GM18511 (cell line): ENCODE measurements at regions not wholly inside any gene's neighbourhood (a gene's known extent, or its start where the extent isn't known, plus 50 kb on each side); places are given as distances from the start of the nearest gene placed in this dataset.

ENCODE experiments used
- ATAC-seq: cut with Tn5 transposase; IDR thresholded peaks from one replicate; pipeline ENCODE4 v1.9.1; 2021; ENCODE audit warnings: mild to moderate bottlenecking, moderate library complexity; ENCODE audit not compliant: unreplicated experiment

DNA sequence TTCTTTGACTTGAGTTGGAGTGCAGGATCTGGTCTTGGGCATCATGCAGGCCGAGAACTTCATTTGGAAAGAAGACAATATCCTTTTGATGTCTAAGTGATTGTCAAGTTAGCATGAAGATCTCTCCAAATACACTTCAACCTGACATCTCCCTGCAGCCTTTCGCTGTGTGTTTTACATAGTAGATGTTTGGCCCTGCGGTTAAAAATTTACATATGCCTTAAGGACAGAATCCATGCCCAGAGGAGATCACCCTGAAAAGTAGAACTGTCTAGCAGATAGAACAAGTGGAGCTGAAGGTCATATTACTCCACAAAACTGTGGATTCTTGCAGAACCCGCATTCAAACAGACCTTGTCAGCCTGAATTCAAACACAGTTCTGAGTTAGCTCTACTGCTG lies 409.9 kb downstream of the LPIN1 start:
- ATAC-seq = no peak

DNA sequence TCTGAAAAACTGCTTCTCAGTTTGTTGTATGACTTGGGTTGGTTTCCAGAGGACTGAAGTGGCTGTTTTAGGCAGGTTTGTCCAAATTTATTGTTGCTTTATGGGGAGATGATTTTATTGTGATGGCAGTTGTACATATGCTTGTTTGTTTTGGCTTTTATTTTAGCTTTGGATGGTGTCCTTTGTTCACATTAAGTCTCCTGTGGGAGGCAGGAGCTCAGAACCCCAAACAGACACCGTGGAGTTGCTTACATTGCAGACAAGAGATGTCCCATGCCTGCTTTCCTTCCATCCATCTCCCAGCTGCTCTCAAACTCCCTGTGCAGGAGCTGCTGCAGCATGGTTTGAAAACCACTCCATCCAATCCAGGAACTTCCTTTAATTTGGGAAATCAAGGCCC lies 414.7 kb downstream of the LPIN1 start:
- ATAC-seq = no peak

DNA sequence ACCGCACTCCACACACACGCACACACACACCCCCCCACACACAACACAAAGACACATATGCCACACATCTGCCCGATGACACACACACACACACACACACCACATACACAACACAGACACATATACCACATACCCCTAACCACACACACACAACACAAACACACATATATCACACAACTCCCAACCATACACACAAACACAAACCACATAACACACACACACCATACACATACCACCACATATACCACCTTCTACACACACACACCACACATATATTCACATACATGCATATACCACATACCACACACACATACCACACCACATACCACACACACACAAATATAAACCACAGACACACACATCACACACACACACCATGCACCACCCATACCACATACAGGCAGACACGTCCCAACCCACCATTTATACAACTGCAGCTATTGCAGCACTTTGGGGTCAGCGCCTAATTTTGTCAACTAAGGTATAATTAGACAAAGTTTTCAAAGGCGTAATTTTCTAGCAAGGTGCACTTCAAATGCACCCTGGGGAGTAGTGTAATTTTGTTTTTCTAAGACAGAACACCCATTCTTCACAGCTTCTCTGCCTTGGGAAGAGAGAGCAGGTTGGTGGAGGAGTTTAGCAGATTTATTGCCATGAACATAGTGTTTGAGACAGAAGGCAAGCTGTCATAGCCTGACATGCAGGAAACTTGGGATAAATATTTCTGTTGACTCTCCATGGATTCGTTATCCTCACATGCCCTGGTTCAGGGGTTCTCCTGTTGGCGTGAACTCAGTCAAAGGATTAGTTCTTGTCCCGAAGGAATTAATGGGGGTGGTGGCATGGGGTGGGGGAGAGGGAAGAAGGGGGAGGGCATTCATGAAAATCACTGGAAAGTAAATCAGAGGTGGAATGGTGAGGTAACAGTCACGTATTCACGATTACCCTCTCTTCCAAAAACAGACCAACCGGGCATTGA lies 416.1 kb downstream of the LPIN1 start:
- no peak for ATAC-seq

DNA sequence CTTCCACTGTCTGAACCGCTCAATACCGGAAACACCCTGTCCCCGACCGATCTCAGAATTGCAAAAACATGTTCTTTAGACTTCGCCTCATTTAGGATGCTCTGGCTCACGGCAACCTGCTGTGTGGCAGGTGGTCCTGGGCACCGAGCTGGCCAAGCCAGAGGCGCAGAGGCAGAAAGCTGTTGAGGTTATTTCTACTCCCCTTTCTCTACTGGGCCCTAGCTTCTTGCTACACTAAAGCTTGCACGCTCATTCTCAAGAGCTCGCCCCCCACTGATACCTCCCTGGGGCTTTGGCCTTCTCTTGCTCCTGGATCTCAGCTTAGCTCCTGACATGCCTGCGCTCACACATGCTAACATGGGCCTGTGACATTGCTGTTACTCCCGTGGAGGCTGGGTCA lies 417.4 kb downstream of the LPIN1 start:
- ATAC-seq = no peak

DNA sequence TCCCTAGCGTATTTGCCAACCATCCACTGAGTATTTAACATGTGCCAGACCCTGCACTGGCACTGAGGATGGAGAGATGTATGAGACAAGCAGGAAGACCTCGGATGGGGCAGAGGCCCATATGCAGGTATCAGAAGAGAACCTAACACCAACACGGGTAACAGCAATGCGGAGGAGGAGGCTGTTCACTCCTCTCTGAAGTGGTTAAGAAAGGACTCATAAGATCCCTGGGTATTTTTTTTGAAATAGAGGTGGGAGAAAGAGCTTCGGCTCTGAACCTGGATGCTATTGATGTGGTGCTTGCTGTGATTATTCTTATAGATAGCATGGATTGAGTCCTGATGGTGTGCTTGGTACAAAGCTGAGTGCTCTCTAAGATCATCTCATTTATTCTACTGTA lies 418.3 kb downstream of the LPIN1 start:
- ATAC-seq = no peak

DNA sequence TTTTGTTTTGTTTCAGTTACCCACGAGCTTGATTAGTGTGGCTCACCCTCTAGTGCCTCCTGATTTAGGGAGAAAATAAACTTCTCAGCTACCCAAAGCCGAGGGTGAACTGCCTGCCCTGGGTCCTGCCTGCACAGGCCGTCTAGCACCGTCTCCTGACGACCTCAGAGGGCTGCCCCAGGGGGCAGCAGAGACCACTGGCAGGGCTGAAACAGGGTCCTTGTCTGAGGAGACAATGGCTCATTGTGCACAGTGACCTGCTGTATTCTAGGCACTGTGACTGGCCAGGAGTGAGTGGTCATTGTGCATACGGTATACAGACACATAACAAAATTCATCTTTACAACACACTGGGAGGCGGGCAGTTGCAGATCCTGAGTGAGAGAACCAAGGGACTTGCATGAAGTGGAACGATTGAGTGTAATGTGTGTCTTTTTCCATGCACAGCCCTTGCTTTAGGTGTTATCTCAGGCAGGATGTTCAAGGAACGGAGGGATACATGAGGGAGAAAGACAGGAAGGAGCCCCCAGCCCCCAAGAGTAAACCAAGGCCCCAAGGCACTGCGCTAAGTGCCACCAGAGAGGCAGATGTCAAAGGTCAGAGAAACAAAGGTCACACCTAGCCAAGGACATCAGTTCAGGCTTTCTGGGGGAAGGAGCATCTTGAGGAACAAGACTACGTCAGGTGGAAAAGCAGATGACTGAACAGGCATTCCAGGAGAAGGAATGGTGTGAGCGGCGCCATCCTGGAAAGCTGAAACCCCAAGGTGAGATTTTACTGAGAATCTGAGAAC lies 421.3 kb downstream of the LPIN1 start:
- ATAC-seq = no peak

DNA sequence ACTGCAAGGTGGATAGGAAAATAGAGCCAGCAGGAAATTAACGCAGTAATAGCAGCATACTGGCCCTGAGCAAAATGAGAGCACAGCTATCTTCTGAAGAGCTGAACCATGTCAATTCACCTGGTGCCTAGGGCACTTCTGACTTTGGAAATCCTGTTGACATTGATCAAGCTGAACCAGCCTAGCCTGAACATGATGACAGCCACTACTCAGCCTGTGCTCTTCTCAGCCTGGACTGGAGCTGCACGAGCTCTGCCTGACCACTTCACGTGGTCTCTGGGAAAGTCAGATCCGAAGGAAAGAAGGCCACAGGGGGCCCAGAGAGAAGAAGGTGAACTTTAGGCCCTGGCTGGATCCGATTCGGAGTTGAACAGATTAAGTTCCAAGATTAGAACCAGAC lies 421.9 kb downstream of the LPIN1 start:
- ATAC-seq = no peak

DNA sequence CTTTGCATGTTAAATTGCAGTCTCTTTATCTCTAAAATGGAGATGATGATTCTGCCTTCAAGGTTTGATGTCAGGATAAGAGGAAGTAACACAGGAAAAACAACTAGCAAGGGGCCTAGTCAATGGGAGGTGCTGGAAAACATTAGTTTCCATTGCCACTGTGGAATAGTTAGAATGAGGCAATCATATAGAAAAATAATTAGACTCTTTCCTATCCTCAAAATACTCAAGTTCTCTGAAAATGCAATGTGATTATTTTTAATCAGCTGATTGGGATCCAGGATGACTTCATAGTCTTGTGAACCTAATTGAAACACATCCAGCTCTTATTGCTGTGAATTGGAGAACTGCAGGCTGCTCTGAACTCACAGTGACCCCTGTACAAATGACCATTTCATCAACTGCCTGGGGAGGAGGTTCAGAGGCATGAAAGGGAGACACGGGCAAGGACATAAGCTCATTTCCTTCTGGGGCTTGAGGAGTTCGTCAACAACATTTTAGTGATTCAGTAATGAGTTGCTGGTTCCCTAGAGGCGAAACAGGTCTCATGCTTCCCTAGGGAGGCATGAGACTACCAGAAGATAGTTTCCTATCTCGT lies 422.5 kb downstream of the LPIN1 start:
- ATAC-seq = no peak

DNA sequence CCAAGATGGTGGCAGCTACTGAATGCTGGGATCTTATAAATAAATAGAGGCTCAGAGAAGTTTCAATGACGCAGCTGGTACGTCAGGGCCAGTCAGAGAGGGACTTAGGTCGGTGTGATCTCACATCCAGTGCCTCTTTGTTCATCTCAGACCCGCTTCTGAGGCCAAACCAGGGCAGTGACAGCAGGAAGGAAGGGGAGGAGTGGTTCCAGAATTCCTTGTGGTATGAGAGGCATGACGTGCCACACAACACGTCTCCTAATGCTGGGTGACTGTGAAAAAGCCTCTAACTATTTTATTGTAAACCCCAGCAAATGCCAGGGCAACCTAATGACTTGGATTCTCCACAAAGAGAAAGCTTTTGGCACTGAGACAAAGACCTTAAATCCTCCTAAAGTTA lies 423.3 kb downstream of the LPIN1 start:
- no peak for ATAC-seq

DNA sequence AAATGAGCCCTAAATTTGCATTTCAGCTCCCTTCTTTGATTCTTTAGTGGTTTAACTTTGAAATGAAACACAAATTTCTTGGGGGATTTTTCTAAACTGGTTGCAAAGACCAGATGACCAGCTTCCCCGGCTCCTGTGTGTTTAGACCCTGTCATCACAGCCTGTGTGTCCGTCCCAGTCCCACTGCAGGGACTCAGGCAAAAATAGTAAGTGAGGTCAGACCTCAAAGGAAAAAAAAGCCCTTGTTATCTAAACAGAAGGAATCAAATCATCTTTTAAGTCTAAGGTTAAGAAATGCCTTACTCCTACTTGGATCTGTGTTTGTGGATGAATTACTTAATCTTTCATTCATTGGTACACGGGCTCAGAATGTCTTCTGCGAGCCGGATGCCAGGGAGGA lies 423.7 kb downstream of the LPIN1 start:
- no peak for ATAC-seq

DNA sequence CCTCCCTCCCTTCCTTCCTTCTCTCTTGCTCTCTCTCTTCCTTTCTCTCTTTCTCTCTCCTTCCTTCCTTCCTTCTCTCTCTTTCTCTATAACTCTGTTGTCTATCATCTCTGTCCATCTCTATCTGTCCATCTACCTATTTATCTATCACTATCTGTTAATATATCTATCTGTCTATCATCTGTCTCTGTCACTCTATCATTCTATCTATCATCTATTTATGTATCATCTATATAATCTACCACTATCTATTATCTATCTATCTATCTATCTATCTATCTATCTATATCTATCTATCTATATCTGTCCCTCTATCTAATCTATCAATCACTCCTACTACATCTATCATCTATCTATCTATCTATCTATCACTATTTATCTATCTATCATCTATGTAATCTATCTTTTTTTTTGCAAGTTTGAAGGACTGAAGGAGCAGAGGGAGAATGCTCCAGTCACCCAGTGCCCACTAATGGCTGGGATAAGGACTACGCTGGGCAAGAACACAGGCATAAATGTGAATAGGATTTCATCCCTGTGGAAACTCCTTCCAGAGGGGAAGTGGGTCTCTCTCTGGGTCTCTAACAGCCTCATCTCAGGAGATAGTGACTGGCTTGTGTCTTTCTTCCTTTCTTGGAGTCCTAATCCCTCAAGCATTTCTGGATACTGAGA lies 427.0 kb downstream of the LPIN1 start:
- no peak for ATAC-seq

DNA sequence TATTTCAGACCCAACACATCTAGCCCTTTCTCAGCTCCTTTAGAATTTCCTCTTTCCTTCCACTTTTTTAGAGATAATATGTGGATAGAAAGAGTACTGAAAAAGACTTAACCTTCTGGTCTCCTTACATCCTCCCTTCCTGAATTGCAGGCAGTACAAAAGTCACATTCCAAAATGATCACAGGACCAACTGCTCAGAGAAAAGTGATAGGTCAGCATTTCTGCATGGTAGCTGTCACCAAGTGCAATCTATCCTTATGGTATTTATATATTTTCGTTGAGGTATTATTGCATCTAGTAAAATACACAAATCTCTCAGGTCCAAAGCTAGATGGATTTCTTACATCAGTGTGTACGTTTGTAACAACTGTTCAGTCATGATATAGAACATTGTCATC lies 427.5 kb downstream of the LPIN1 start:
- no peak for ATAC-seq

DNA sequence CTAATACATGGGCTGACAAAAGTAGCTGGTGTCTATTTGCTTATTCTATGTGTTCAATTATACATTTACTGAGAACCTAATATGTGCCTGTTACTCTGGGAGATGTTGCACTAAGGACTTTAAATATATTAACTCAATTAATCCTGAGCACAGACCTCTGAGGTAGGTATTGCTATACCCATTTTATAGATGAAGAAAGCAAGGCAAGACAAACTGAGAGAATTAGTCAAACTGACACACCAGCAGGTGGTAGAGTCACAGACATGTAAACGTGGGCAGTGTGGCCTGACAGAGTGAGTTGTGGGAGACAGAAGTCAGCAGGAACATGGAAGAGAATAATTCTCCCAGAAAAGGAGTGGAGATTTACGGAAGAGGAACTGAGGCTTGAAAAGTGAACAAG lies 428.9 kb downstream of the LPIN1 start:
- ATAC-seq = no peak

DNA sequence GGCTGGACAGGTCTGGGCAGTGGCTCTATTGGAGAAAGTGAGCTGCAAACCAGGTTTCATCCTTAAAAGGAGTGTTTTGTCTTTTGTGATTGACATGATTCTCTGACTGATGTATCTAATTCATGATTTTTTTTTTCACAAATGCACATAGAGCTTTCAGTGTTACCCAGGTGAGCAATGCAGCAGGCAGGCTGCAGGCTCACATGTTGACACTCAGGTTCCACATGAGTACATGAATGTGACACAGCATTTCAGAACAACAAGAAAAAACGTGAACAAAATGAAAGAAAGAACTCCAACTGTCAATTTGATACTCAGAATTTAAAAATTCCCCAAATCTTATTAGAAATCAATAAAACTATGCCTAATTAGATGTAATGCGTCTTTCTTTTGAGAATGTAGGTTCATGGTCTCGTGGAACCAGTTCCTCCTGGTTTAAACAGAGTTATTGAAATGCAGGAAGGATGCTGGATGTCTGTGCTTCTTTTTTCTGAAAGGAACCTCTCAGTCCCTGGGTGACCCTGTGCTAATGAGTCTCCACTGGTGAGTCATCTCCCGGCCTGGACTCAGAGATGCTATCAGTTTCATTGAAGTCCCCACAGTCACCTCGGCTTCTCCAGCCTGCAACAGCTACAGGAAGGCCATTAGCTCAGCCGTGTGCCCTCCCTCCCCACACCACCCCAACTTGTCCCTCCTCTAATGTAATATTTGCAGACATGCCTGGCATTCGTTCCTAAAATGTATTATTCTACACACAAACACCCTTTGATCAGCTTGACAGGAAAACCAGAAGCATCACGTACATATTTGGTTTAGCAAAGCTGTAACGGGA lies 430.4 kb downstream of the LPIN1 start:
- peak; percentile 93 for ATAC-seq

DNA sequence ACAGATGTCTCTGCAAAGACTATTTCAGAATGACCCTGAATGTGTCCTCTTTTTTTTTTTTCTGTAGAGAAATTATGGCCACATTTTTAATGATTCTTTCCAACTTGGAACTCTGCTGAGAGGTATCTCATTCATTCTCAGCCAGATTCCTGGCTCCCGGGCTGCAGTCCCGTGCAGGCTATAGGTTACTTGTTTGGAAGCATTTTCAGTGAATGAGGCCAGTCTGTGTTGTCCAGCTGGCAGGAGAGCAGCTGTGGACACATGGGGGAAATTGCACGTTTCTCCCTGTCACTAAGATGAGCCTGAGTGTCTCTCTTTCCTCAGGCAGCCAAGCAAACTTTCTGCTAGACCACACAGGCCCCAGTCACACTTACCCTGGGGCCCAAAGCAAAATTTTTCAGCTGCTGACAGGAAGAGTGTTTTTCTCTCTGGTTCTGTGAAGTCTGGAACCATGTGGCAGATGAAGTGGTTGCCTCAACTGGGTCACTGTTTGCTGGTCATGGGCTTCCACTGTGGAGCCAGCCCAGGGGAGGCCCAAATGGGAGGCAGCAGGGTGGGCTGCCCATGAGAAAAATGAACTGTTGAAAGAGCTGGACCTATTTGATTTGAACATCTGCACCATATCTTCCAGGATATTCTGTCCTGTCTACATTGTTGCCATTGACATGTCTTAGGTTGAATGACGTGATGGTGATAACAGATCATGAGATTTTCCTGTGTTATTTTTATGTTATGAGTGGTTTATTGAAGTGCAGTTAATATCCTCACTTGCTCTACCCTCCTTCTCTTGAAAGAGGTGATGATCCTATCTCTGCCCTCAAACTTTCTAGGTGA lies 431.2 kb downstream of the LPIN1 start:
- ATAC-seq = peak; percentile 82

DNA sequence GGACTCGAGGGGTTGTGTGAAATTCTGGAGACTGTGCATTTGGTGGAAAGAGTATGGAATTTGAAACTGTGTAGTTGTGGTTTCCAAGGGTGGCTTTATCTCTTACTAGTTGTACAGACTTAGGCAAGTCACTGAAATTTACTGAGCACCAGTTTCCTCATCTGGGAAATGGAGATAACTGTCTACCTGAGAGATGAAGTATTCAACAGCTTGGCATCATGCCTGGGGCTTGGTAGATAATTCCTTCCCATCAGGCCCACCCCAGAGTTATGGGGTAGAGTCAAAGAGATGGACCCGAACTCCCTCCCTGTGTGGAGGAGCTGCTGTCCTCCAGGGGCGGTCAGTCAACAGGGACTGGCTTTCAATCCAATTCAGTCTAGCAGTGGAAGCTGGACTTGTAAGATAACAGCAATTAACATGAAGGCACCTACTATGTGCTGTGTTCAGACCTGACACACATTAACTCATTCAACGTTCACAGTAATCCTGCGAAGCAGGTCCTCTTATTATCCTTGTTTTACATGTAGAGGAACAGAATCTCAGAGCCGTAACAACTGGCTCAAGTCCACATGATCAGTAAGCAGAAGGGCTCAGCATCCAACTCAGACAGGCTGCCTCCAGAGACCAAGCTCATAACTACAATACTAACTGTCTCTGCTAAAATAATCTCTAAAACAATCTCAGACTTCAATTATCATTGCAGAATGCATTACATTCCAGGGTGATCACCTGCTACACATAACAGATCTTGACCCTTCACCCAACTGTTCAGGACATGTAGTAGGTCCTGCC lies 432.1 kb downstream of the LPIN1 start:
- ATAC-seq = no peak

DNA sequence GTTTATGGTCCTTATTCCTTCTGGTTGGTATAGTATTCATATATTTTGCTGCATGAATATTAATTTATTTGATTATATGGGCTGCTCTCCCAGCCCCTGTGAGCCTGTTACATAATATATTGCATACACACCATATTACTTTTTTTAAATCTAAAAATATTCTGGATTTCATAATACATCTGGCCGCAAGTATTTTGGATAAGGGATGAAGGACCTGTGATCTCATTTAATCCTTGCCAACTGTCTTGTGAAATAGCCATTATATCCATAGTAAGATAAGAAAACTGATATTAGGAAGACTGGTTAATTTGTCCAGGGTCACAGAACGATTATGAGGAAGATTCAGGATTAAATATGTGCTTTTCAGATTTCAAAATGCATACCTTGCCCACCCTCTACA lies 433.6 kb downstream of the LPIN1 start:
- ATAC-seq = no peak

DNA sequence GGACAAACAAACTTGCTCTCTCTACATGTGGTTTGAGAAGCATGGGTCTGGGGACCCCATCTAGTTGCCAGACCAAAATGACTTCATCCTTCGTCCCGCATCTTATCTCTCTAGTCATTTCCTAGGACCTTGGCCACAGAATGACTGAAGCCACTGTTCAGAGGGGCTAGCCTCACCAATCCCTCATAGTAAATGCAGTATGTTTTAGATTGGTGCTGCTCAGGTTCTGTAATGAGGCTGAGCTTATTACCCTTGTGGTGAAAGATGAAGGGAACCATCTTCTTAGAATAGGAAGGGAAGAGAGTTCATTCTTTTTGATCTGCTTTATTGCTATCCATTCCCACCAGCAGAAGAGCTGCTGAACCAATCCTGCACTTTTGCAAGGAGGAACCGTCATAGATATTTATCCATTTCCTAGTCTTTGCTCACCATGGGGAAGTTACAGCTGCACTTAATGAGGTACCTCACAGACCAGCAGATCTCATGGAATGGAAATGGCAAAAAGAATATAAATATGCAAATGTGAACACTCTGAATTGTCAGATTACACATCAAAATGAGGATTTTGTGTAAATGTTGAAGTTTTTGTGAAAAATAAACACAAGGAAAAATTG lies 436.7 kb downstream of the LPIN1 start:
- ATAC-seq = no peak
